ES-I3 (cell line): ENCODE measurements at regions not wholly inside any gene's neighbourhood (a gene's known extent, or its start where the extent isn't known, plus 50 kb on each side); places are given as distances from the start of the nearest gene placed in this dataset.

Source experiments
- H3K36me3 ChIP-seq: 2 replicates; pipeline ENCODE4 v1.6.1; 2013; ENCODE audit warnings: mild to moderate bottlenecking, low read length, control low read depth, moderate library complexity; ENCODE audit not compliant: insufficient read depth
- H3K4me1 ChIP-seq: 2 replicates; pipeline ENCODE4 v1.6.1; 2013; ENCODE audit warnings: mild to moderate bottlenecking, control low read depth, low read length; ENCODE audit not compliant: insufficient read depth
- H3K9ac ChIP-seq: 2 replicates; pipeline ENCODE4 v1.6.1; 2013; ENCODE audit warnings: low read depth, mild to moderate bottlenecking, low read length, moderate library complexity
- H3K9me3 ChIP-seq: 2 replicates; pipeline ENCODE4 v1.6.1; 2013; ENCODE audit warnings: mild to moderate bottlenecking, low read length, moderate library complexity; ENCODE audit not compliant: control insufficient read depth, insufficient read depth

DNA sequence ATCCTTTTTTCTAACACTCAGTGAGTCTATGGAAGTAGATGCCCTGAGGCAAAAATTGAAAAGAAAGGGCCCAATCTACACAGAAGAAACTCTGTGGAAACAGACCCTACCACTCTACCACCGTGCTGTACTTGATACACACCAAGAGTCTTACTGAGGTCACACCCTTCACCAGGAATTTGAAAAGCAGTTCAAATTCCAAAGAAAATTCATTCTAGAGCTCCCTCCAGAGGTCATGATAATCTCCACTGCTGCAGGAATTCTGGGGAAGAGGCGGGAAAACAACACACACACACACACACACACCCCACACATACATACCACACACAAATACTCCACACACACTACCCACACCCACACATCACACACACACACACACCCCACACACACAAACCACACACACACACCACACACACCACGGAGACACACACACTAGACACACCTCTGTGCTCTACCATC, 336.8 kb downstream of the HDGFL1 start:
- Histone ChIP-seq H3K9me3 (no peaks in the 10 kb centered on the region), H3K36me3 (no peaks in the 10 kb centered on the region), H3K9ac (no peak overlapping the region), H3K4me1 (peaks cover 17% of the 10 kb centered on the region; the same call in 1 of the 2 replicates)

DNA sequence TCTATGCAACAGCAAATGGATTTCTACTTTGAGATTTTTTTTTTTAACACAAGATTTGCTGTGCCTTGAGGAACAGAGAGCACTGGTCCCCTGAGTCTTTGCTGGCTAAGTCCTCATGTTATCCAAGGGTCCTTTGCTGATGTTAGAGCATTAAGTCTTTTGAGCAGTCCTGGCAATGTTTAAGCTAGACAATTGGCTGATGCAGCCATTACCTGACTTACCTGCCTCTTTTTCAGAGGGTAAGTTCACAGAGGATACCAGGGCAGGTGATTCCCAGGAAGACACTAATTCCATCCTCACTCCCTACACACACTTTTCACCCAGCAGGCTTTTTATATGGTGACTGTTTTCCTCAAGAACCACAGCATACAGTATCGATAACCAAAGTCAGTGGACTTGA, 337.7 kb downstream of the HDGFL1 start:
- H3K9me3 ChIP-seq: no peaks in the 10 kb centered on the region
- H3K9ac ChIP-seq: no peak overlapping the region
- H3K4me1 ChIP-seq: peaks cover 17% of the 10 kb centered on the region; the same call in 1 of the 2 replicates
- no peaks in the 10 kb centered on the region for H3K36me3 ChIP-seq

DNA sequence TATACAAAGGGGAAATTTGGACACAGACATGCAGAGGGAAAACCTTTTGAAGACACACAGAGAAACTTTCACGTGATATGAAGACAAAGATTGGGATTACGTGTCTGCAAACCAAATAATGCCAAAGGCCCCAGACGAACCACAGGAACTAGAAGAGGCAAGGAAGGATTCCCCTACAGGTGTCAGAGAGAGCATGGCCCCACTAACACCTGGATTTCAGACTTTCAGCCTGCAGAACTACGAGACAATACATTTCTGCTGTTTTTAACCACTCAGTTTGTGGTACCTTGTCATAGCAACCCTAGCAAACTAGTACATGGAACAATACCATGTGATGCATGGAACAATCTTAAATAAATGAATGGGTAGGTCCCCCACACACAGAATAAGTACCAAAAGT, 341.0 kb downstream of the HDGFL1 start:
- Histone ChIP-seq H3K4me1 (peaks cover 2% of the 10 kb centered on the region; the same call in 1 of the 2 replicates), H3K9me3 (no peaks in the 10 kb centered on the region), H3K36me3 (no peaks in the 10 kb centered on the region), H3K9ac (no peak overlapping the region)

DNA sequence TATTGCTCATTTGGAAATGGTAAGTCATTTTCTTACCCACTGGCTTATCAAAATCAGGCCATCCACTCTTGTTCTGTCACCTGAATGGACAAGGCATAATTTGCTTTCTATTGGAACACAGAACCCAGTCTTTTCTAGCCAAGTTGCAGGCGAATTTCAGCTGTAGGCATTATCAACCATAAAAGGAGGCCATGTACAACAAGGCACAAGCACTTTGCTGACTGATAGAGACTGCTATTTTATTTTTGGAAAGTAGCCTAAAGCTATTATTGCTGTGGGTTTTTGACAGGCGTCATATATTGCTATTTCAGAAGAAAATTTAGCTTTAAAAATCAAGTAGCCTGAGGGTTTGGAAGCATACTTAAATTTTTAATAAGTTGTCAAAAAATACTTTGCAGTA, 344.2 kb downstream of the HDGFL1 start:
- no peaks in the 10 kb centered on the region for H3K9me3 ChIP-seq
- no peaks in the 10 kb centered on the region for H3K4me1 ChIP-seq
- H3K36me3 ChIP-seq: no peaks in the 10 kb centered on the region
- no peak overlapping the region for H3K9ac ChIP-seq

DNA sequence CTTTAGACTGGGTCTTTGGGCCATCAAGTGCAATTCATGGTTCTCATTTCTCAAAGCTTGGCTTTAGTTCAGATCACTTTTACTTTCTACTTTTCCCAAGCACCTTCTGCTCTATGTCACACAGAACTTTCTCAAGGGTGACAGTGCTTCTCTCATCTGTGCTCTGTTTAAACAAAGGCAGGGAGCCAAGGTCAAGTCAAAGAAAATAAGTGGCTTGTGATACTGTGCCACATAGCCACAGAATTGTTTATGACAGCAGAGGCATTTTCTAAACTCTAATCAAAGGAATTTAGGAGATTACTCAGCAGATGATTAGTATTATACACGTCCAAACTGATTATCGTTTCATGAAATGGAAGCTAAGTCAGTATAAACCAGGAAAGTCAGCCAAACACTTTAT, 348.0 kb downstream of the HDGFL1 start:
- no peaks in the 10 kb centered on the region for H3K9me3 ChIP-seq
- H3K4me1 ChIP-seq: peaks cover 13% of the 10 kb centered on the region
- no peaks in the 10 kb centered on the region for H3K36me3 ChIP-seq
- no peak overlapping the region for H3K9ac ChIP-seq

DNA sequence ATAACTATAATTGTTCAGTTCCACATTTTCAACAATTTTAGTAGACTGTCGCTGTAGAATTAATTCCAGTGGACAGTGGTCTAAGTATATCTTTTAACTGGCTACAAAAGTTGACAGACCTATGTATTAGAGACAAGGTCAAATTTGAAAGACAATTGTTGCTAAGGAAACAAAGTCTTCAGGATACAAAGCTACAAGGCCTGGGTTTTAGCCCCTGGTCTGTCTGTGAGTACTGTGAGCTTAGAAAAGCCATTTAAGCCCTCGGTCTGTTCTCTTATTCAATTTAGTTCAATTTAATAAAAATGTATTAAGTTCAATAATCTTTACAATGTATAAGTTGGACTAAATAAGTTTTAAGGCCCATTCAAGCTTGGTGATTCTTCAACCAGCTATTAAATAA, 352.5 kb downstream of the HDGFL1 start:
- no peaks in the 10 kb centered on the region for H3K36me3 ChIP-seq
- H3K4me1 ChIP-seq: peaks cover 27% of the 10 kb centered on the region
- no peaks in the 10 kb centered on the region for H3K9me3 ChIP-seq
- no peak overlapping the region for H3K9ac ChIP-seq

DNA sequence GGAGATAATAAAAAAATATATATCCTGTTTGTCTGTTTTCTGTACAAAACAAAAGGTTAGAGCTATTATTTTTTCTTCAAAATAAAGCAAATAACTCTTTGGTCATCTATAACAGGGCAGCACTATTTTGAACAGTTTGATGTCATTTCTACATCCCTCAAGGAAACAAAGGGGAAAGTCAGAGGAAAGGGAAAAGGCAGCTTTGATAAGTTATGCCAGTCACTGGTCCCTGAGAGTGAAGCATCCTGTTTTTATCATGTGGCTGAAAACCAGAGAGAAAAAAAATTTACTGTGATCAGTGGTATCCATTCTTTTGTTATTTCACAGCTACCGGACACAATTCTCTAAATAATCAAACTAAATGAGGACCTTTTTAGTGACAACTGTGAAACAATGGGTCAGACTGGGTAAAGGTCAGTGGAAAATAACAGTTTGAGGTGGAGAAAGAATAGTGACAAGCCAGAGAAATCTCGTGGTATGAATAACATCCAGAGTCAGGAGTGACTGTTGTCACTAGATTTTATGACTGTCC, 356.0 kb downstream of the HDGFL1 start:
- peaks cover 26% of the 10 kb centered on the region for H3K4me1 ChIP-seq
- no peaks in the 10 kb centered on the region for H3K36me3 ChIP-seq
- H3K9me3 ChIP-seq: no peaks in the 10 kb centered on the region
- no peak overlapping the region for H3K9ac ChIP-seq

DNA sequence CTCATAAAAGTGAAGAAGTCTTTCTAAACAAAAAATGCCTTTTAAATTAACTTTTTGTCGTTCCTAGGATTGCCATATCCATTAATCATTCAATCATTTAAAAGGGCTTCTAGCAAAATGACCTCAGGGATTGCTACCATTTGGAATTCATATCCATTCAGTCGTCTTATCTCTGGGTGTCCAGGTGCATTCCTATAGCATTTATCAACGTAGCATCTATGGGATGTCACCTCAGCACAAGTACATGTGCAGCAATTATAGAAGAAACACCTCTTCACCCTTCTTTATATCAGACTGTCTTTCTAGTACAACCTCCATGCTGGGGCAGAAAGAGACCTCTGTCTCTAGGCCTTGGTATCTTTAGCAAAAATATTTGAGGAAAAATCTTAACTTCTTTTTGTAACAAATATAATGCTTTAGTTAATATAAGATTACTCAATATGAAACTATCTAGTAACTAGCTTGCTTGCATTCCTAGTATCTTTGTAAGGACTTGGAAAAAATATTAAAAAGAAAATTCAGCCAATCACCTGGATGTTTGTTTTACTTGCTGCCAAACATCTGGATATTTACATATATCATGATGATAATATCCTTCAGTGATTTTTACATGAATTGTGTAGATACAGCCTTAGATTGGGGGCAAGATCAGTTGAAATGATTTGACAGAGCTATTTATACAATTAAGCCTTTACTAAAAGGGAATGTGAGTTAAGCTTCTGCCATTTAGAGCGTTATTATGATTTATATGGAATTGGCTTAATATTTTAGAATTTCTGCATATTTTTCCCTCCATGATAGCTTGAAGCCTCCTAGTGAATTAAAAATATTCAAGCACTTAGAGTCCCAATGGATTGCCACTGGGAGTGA, 356.8 kb downstream of the HDGFL1 start:
- Histone ChIP-seq H3K4me1 (peaks cover 26% of the 10 kb centered on the region), H3K36me3 (no peaks in the 10 kb centered on the region), H3K9ac (no peak overlapping the region), H3K9me3 (no peaks in the 10 kb centered on the region)

DNA sequence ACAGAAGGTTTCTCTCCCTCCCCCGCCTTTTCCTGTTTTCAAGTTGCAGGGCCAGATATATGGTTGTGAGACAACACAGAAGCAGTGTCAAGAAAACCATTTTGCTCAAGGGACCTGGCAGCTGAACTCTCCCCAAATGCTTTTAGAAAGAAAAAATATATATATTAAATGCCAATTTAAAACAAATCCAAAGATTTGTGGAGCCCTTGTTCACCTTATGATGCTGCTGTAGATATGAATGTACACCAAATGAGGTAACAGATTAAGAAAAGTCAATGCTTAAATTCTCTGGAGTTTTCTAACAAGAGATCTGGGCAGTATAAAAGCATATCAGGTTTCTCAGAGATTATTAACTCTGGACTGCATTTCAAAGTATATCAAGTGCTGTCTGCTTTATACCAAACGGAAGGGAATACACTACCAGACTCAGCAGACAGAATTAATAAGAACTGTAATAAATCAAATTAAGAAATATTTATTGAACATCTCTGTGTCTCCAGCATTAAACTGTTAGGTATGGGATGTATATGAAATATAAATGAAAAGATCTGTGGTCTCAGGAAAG, 357.5 kb downstream of the HDGFL1 start:
- Histone ChIP-seq H3K4me1 (peaks cover 22% of the 10 kb centered on the region), H3K36me3 (no peaks in the 10 kb centered on the region), H3K9ac (no peak overlapping the region), H3K9me3 (no peaks in the 10 kb centered on the region)

DNA sequence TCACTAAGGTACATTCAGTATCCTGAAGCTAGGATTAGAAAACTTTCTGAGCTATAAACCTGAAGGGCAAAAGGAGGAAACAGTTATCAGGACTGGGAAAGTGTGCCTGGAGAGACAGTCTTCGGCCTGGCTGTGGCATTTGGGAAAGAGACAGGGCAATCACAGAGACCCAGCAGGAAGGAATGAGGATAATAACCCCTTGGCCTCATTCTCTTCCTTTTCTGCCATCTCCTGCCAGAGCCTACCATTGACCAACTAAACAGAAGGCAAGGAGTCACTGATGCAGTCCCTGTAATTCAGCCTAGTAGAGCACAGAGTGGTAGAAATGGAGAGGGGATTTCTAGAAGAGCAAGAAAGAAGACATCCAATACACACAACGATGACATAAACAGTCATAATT, 359.4 kb downstream of the HDGFL1 start:
- no peaks in the 10 kb centered on the region for H3K9me3 ChIP-seq
- no peak overlapping the region for H3K9ac ChIP-seq
- peaks cover 19% of the 10 kb centered on the region for H3K4me1 ChIP-seq
- H3K36me3 ChIP-seq: no peaks in the 10 kb centered on the region

DNA sequence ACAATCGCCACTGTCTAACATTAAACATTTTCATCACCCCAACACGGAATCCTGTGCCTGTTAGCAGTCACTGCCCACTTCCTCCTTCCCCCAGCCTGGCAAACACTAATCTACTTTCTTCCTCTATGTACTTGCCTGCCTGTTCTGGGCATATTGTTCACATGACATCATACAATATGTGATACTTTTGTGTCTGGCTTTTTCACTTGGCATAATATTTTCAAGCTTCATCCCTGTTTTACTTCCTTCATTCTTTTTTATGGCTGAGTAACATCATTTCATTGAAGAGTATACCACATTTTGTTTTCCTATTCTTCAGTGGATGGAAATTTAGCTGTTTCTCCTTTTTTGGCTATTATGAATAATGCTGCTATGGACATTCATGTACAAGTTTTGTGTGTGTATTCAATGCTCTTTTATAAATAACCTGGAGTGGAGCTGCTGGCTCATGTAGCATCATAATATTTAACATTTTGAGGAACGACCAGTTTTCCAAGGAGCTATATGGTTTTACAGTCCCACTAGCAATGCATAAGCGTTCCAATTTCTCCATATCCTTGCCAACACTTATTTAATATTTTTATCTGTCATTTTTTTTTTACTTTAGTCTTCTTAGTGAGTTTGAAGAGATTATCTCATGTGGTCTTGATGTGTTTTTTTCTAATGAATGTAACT, 360.1 kb downstream of the HDGFL1 start:
- Histone ChIP-seq H3K9ac (no peak overlapping the region), H3K36me3 (no peaks in the 10 kb centered on the region), H3K9me3 (no peaks in the 10 kb centered on the region), H3K4me1 (peaks cover 19% of the 10 kb centered on the region)

DNA sequence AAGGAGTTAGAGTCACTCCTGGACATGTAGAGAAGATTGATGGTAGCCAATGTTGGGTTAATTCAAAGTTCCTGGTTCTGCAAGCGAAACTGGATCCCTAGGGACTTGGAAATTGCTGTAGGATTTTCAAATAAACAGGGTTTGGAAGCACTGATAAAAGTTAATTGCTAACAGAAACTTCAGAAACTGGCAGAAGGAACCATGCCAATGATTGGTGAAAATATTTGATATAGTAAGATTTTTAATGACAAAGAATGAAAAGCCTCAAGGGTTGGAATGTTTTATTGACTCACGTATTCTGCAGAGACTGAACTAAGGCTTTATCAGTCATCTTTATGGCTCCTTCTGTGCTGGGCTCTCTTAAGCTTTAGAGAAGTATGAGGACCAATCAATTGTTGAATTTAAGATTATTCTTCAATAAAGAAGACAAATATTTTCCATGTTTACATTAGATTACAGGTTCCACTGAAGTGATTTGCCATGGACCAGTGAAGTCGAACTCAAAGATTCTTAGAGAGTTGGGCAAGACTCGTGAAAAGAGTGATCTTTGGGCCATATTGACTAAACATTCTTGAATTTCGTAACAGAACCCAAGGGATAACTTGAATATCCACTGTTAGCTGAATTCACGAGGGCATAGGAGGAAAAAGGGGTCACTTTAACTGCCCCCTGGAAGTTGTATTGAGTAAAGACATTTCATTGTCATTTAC, 371.4 kb downstream of the HDGFL1 start:
- Histone ChIP-seq H3K4me1 (no peaks in the 10 kb centered on the region), H3K9ac (no peak overlapping the region), H3K36me3 (no peaks in the 10 kb centered on the region), H3K9me3 (no peaks in the 10 kb centered on the region)

DNA sequence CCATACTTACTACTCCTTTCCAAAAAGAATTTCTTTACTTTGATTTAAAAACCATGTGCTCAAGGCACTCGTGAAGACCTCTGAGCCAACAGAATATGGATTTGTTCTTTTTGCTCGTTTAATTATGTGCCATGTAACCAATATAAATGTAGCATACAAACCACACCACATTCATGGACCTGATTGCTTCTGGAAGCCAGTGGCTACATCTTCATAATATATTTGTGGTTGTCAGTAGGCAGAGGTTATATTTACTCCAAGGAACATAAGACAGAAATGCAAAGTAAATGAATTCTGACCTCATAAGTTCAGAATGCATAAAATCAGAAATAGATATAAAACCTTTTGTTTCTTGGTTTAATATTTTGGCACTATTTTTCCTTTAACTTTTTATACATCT, 373.0 kb downstream of the HDGFL1 start:
- no peaks in the 10 kb centered on the region for H3K4me1 ChIP-seq
- no peaks in the 10 kb centered on the region for H3K36me3 ChIP-seq
- no peaks in the 10 kb centered on the region for H3K9me3 ChIP-seq
- H3K9ac ChIP-seq: no peak overlapping the region

DNA sequence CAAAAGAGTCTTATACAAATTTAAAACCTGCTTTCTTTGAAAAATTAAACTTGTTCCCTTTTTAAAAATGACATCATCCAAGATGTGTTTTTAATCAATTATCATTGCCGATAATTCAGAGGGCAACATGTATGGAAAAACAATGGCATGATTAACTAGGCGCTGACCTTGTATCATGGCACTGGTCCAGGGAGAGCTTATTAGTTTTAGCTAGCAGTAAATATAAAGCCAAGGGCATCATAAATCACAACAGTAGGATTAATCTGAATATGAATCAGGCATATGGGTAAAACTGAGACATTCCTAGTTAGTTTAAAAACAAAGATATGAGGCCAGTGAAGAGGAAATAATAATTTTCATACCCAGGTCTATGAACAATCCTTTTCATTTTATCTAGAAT, 374.0 kb downstream of the HDGFL1 start:
- no peaks in the 10 kb centered on the region for H3K4me1 ChIP-seq
- no peaks in the 10 kb centered on the region for H3K36me3 ChIP-seq
- H3K9ac ChIP-seq: no peak overlapping the region
- no peaks in the 10 kb centered on the region for H3K9me3 ChIP-seq
